Muscle layer of duodenum (tissue), 2 donors: ENCODE measurements at regions not wholly inside any gene's neighbourhood (a gene's known extent, or its start where the extent isn't known, plus 50 kb on each side); places are given as distances from the start of the nearest gene placed in this dataset.
A peak's percentile ranks its signal among the peaks of the same experiment; 100 is the strongest.

ENCODE experiments used
- H3K27ac ChIP-seq: one replicate; pipeline ENCODE4 v1.7.0; 2013; ENCODE audit warnings: mild to moderate bottlenecking, low read length
- H3K27me3 ChIP-seq: one replicate; pipeline ENCODE4 v1.7.0; 2013; ENCODE audit warnings: low read depth, mild to moderate bottlenecking, control low read depth, low read length
- H3K36me3 ChIP-seq, 2 donors: one replicate each; pipeline ENCODE4 v1.7.0; 2013; ENCODE audit warnings: low read length in 2 of 2, control low read depth in 1 of 2, mild to moderate bottlenecking in 1 of 2; ENCODE audit not compliant: insufficient read depth in 2 of 2, control insufficient read depth in 1 of 2
- H3K4me1 ChIP-seq, 2 donors: one replicate each; pipeline ENCODE4 v1.7.0; 2013; ENCODE audit warnings: low read length in 2 of 2, mild to moderate bottlenecking in 2 of 2, control low read depth in 1 of 2, moderate library complexity in 1 of 2; ENCODE audit not compliant: insufficient read depth in 2 of 2, control insufficient read depth in 1 of 2
- H3K4me3 ChIP-seq, 2 donors: one replicate each; pipeline ENCODE4 v1.7.0; 2013; ENCODE audit warnings: low read length in 2 of 2, low read depth in 1 of 2, mild to moderate bottlenecking in 1 of 2
- H3K9me3 ChIP-seq, 2 donors: one replicate each; pipeline ENCODE4 v1.7.0; 2013; ENCODE audit warnings: low read length in 2 of 2, control low read depth in 1 of 2, mild to moderate bottlenecking in 1 of 2; ENCODE audit not compliant: control insufficient read depth in 1 of 2
- donor health status: healthy.

DNA sequence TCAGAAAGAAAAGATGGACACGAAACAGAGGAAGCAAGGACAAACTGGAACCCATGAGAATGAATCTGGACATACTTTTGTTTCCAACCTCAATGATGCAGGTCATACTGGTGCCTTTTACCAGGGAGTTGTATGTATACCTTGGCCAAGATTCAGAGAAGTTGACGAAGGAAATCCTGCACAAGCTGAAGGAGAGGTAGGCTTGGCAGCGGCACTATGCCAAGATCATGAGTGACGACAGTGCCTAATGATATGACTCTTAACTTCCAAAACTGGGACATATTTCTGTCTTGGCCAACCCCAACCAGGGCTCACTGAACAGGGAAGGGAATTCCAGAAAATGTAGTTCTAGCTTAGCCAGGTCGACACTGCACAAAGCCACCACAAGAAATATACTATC lies 149.2 kb upstream of the SLCO3A1 start:
- Histone ChIP-seq H3K27ac (no peak overlapping the region), H3K4me3 (no peak overlapping the region), H3K27me3 (no peaks in the 10 kb centered on the region), H3K4me1 (peaks cover 0 to 3% of the 10 kb centered on the region in 2 donors), H3K9me3 (no peaks in the 10 kb centered on the region), H3K36me3 (no peaks in the 10 kb centered on the region)

DNA sequence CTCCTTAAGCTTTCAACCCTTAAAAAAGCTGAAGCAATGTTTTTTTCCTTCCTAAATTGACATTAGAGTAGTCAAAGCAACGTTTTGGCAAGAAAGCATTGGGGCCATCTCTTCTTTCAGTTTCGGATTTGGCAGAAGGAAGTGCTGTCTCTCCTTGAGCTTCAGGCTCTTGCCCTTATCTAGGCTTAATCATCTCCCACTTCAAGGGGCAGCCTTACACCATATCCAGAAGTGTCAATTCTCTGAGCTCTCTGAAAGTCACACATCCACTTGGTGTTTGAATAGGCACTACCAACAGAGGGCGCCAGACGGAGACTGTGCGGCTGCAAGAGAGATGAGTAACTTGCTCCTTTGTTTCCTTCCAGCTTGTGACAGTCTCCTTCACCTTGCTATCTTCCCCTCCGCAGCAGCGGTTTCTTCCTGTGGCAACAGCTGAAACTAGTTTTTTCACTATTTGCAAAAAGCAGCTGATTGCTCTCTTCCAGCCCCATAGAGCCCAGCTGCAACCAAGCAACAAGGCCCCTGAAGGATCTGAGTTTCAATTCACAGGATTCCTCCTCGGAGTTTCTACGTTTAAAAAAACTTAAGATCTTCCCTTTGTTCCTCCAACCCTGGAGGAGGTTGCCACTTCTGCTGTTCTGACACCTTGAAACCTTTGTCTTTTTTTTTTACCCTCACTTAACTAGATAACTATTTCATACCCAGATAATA lies 147.0 kb upstream of the SLCO3A1 start:
- H3K36me3 ChIP-seq, result no peaks in the 10 kb centered on the region
- H3K27me3 ChIP-seq, result no peaks in the 10 kb centered on the region
- peak overlapping the region in 1 of 2 donors; percentile 22 for H3K4me3 ChIP-seq
- H3K4me1 ChIP-seq, result peaks cover 0 to 3% of the 10 kb centered on the region in 2 donors
- peak overlapping the region; percentile 19 for H3K27ac ChIP-seq
- no peaks in the 10 kb centered on the region for H3K9me3 ChIP-seq

DNA sequence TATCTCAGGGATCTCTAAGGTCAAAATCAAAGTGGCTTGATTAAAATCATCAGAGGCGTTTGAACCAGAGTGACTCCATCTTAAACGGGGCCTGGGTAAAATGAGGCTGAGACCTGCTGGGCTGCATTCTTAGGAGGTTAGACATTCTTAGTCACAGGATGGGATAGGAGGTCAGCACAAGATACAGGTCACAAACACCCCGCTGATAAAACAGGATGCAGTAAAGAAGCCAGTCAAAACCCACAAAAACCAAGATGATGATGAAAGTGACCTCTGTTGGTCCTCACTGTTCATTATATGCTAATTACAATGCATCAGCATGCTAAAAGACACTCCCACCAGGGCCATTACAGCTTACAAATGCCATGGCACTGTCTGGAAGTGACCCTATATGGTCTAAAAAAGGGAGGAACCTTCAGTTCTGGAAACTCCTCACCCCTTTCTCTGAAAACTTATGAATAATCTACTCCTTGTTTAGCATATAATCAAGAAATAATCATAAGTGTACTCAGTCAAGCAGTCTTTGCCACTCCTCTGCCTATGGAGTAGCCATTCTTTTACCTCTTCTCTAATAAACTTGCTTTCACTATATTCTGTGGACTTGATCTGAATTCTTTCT lies 143.3 kb upstream of the SLCO3A1 start:
- Histone ChIP-seq H3K27ac (no peak overlapping the region), H3K4me3 (no peak overlapping the region), H3K9me3 (no peaks in the 10 kb centered on the region), H3K27me3 (no peaks in the 10 kb centered on the region), H3K36me3 (no peaks in the 10 kb centered on the region), H3K4me1 (peaks cover 0 to 3% of the 10 kb centered on the region in 2 donors)

DNA sequence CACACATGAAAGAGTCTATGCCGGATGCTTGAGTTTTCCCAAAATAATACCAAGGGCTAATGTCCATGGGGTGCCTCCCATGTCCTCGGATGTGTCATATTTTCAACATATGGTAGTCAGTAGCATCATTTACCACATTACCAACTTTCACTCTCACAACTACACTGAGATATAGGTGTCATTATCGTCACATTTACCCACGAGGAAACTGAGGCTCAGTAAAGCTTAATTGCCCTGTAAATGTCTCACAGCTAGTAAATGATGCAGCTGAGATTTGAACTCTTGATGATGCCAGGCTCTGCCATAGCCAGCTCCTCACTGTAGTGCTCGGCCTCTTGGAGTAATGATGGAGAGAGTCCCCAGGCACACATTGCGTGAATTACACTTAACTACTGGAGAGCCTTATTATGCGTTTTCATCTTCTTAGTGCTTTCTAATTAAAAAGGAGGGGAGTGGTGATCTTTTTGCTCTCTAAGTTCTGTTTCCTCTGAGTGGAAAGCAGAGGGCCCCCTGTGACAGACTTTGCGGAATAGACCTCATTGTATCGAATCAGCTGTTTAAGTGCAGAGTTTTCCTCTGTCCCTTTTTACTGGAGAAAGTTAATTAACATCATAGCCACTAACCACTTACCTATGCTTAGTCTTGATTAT lies 142.0 kb upstream of the SLCO3A1 start:
- Histone ChIP-seq H3K4me1 (no peaks in the 10 kb centered on the region), H3K36me3 (no peaks in the 10 kb centered on the region), H3K4me3 (no peak overlapping the region), H3K9me3 (no peaks in the 10 kb centered on the region), H3K27ac (no peak overlapping the region), H3K27me3 (no peaks in the 10 kb centered on the region)

DNA sequence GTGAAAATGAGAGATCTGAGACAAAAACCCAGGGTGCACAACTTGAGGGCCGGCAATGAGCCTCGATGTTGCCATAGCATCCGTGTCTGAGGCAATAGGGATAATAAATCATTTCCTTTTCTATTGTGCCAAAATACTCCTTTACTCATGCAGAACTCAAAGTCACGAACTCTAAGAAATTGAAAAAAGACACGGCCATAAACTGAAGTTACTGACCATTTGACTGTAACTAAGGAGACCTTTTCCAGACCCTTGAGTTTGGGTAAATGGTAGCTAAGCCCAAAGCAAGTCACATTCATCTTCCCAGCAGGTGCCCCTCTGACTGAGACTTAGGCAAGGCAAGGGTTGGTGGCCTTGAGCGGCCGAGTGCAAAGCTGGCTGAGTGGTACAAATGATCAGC lies 141.2 kb upstream of the SLCO3A1 start:
- Histone ChIP-seq H3K9me3 (no peaks in the 10 kb centered on the region), H3K4me3 (no peak overlapping the region), H3K27me3 (no peaks in the 10 kb centered on the region), H3K27ac (no peak overlapping the region), H3K36me3 (no peaks in the 10 kb centered on the region), H3K4me1 (no peaks in the 10 kb centered on the region)

DNA sequence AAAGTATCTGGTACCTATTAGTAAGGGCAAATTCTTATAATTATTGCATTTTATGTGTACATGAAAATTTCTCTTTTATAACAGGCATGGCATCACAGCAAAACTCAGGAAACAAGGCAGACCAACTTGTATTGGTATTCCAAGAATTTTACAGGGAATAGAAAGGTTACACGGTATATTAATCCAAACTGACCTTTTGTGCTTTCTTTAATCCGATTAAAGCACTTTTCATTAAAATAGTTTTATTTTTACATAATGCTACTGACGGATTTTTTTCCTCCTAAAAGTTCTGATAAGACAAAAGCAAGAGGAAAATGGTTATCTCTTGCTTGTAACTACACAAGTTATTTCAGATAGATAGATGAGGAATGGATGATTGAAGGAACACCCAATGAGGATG lies 137.0 kb upstream of the SLCO3A1 start:
- Histone ChIP-seq H3K4me3 (no peak overlapping the region), H3K27me3 (no peaks in the 10 kb centered on the region), H3K36me3 (no peaks in the 10 kb centered on the region), H3K9me3 (no peaks in the 10 kb centered on the region), H3K27ac (no peak overlapping the region), H3K4me1 (no peaks in the 10 kb centered on the region)

DNA sequence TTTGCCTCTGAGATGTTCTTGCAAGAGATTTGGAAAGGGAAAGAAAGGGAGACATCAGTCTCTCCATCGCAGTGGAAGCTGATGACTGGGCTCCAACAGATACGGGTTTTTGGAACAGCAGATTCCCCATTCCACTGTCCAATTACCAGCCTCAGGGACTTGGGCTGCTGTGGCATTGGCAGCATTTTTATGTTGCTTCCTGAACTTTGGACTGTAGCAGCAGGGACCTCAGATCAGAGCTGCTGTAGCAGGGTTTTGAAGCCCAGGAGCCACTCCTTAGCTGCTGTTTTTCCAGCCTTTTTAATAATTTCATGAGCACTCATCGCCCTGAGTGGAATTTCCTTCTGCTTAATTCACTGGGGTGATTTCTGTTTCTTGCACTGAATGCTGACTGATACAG lies 135.7 kb upstream of the SLCO3A1 start:
- no peak overlapping the region for H3K4me3 ChIP-seq
- H3K36me3 ChIP-seq, result no peaks in the 10 kb centered on the region
- no peaks in the 10 kb centered on the region for H3K4me1 ChIP-seq
- H3K9me3 ChIP-seq, result no peaks in the 10 kb centered on the region
- H3K27me3 ChIP-seq, result no peaks in the 10 kb centered on the region
- no peak overlapping the region for H3K27ac ChIP-seq

DNA sequence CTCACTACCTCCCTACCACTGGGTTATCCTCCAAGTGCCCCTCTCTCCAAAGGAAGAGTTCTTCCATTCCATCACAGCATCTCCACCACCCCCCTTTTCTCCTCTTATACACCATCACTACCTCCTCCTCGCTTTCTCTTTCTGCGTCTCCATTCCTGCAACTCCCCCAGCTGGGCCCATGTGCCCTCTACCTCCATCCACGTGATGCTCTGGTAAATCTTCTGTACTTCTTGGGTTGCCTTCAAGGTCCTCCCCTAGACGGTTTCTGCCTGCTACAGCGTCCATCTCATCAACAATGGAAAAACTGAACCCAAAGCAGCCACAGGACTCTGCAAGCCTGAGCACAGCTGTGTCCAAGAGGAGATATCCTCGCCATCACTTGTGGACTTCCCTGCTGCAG lies 129.5 kb upstream of the SLCO3A1 start:
- H3K27ac ChIP-seq, result no peak overlapping the region
- no peaks in the 10 kb centered on the region for H3K36me3 ChIP-seq
- no peak overlapping the region for H3K4me3 ChIP-seq
- no peaks in the 10 kb centered on the region for H3K4me1 ChIP-seq
- no peaks in the 10 kb centered on the region for H3K27me3 ChIP-seq
- H3K9me3 ChIP-seq, result peaks cover 0 to 5% of the 10 kb centered on the region in 2 donors

DNA sequence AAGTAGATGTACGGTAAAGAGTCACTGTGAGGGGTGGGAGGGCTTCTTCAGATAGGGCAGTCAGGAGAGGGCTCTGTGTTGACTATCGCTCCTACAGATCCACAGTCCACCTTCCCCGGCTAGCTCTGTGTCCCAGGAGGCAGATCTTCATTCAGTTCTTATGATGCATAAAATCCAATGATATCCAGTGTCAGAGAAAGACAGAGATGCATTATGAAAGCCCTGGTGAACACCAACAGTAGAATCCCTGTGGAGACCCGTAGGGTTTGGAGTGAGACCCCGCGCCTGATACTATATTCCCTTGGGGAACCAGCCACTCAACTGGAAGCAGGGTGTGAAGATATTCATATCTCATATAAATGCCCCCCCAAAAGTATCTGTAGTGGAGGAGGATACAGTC lies 119.8 kb upstream of the SLCO3A1 start:
- H3K9me3 ChIP-seq, result no peaks in the 10 kb centered on the region
- H3K27me3 ChIP-seq, result no peaks in the 10 kb centered on the region
- no peak overlapping the region for H3K4me3 ChIP-seq
- H3K27ac ChIP-seq, result no peak overlapping the region
- no peaks in the 10 kb centered on the region for H3K4me1 ChIP-seq
- H3K36me3 ChIP-seq, result no peaks in the 10 kb centered on the region

DNA sequence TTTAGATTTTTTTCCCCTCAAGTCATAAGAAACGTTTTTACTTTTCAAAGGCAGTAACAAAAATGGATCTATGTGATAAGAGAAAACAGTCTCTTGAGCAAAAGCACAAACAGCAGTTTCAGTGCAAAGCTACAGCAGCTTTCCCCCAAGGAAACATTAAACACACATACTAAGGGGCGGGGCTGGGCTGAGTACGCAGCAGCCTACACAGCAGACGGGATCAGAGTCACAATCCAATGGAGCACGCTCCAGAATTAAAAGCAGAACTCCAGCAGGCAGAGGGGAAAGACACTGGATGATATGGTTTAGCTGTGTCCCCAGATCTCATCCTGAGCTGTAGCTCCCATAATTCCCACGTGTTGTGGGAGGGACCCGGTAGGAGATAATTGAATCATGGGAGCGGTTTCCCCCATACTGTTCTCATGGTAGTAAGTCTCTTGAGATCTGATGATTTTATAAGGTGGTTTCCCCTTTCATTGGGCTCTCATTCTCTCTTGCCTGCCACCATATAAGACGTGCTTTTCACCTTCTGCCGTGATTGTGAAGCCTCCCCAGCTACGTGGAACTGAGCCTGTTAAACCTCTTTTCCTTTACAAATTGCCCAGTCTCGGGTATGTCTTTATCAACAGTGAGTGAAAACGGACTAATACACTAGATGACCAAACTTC lies 116.2 kb upstream of the SLCO3A1 start:
- Histone ChIP-seq H3K27me3 (no peaks in the 10 kb centered on the region), H3K27ac (no peak overlapping the region), H3K9me3 (no peaks in the 10 kb centered on the region), H3K36me3 (no peaks in the 10 kb centered on the region), H3K4me1 (no peaks in the 10 kb centered on the region), H3K4me3 (no peak overlapping the region)

DNA sequence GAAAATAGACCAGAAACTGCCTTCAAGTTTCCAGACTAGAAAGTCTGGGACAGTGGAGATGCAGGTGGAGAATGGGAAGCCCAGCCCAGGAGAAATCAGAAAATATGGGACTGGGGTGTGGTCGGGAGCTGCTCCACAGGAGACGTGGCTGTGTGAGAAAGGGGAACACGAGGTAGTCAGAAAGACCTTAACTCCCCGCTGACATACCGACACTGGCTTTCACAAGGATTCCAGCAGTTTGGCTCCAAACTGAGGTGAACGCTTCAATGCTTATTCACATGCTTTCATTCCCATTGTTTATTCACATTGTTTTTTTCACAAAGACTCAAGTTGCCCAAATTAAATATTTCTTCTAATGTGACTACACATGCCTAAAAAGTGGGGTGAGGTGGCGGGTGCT lies 111.5 kb upstream of the SLCO3A1 start:
- Histone ChIP-seq H3K4me3 (no peak overlapping the region), H3K27ac (no peak overlapping the region), H3K27me3 (no peaks in the 10 kb centered on the region), H3K4me1 (no peaks in the 10 kb centered on the region), H3K36me3 (no peaks in the 10 kb centered on the region), H3K9me3 (no peaks in the 10 kb centered on the region)
